HG02588 (cell line): ENCODE measurements at regions not wholly inside any gene's neighbourhood (a gene's known extent, or its start where the extent isn't known, plus 50 kb on each side); places are given as distances from the start of the nearest gene placed in this dataset.

ENCODE experiments used
- ATAC-seq: cut with Tn5 transposase; IDR thresholded peaks from one replicate; pipeline ENCODE4 v1.9.1; 2021; ENCODE audit warnings: mild to moderate bottlenecking, moderate library complexity; ENCODE audit not compliant: unreplicated experiment

DNA sequence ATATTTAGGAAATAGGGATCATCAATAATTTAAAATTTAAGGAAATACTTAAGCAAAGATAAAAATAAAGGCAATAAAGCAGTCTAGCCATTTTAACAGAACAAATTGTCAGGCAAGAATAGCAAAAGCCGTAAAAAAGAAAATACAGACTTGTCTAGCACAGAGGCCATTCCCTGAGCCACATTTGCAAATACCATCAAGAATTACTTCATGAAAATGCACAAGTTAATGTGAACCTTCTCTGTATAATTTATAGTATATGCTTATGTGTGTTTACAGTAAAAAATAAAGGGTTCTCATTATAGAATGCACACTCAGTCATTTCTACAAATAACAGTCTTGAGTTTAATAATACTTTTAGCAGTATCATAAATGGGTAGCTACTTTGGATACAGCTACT is 505.9 kb upstream of the CPEB2 start:
- no peak for ATAC-seq

DNA sequence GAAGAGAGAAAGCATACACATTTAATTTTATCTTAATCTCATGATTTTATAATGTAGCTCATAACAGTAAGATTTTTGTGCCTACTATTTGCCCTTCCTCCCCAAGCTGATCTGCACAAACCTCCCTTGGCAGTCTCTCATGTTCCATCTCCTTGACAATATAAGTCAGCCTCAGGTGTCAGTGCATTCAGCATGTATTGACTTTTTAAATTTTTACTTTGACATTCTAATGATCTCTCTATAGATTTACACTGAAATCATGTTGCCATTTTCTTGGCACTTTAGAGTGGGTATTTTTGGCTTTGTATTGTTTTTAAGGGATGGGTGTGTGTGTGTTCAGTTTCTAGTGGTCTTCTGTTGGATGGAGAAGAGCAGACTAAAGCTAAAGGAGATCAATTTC is 505.3 kb upstream of the CPEB2 start:
- no peak for ATAC-seq

DNA sequence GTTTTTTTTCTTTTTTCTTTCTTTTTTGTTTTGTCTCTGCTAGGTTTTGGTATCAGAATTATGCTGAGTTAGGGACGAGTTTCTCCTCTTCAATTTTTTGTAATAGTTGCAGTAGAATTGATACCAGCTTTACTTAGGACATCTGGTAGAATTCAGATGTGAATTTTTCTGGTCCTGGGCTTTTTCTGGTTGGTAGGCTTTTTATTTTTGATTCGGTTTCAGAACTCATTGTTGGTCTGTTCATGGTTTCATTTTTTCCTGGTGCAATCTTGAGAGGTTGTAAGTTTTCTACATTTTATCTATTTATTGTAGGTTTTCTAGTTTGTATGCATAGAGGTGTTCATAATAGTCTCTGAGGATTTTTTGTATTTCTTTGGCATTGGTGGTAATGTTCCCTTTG is 498.1 kb upstream of the CPEB2 start:
- no peak for ATAC-seq

DNA sequence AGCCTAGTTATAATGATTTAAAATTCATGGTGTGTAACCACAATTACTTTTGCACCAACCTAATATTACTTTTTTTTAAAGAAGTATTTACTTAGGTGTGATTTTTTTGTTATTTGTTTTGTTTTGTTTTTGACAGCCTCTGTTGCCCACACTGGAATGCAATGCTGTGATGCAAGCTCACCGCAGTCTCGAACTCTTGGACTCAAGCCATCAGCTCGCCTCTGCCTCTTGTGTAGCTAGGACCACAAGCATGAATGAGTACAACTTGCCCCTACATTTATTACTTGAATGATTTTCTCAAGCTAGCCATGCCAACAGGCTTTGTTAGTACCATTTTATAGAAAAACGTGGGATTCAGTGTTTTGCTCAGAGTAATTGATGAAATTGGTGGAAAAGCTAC is 488.8 kb upstream of the CPEB2 start:
- no peak for ATAC-seq

DNA sequence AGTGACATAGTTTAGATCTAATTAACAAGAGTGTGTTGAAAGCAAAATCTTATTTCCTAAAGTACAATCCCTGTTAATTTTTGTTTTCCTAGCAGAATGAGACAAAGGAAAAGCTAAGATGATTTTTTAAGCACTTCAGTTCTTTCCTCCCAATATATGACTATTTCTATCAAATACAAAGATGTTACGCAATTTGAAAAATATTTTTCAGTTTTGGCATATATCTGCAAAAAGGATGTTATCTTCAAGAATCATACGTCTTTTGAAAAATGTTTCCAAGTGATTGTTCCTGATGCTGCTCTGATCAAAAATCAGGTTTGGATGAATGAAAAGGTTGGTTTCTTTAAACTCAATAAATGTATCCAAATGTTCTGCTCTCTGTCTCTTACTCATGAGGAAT is 486.7 kb upstream of the CPEB2 start:
- no peak for ATAC-seq

DNA sequence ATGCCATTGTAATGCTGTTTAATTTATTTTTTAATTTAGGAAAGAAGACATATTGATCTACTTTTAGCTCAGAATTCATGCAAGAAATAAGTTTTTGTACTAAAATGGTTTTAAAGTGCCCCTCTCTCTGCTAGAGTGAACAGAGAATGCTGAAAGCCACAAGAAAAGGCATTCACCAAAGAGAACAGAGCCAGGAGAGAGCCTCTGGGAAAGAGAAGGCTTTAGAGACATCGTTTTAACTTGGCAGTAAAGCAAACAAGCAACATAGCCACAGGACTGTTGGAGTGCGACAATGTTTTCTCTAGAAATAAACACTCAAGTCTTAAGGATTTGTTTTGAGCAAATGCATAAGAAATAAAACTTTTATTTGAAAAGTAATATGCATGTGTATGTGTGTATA is 484.1 kb upstream of the CPEB2 start:
- no peak for ATAC-seq

DNA sequence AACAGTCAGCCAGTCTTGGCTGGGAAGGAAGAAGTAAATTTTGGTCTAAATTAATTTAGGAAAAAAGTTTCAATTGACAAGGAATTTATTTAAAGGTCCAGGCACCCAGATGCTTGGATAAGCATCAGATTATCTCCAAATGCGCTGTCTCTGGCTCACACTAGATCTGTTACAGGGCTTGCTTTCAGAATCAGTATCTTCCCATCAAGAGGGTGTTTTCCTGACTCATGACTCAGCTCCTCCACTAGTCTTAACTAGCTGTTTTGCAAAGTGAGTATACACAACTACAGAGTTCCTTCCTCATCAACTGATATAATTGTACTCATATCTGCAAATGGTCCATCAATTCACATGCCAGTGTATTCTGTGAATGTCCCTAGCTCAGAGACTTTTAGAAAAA is 482.1 kb upstream of the CPEB2 start:
- no peak for ATAC-seq

DNA sequence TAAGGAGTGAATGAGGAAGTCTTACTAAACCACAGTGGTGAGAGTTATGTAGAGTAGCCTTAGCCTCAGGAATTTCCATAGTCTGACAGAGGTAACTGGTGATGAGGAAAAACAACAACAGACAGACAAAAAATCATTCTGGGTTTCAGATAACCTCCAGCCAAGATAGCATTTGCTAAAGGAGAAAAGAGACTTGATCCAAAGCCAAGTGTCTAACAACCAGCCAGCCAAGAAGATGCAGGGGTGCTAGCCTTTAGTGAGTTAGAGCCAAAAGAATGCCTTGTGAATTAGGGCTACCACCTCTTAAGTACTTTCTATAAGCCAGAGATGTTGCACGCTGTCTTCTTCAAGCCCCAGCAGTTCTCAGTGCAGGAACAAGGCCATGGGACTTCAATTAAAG is 478.0 kb upstream of the CPEB2 start:
- ATAC-seq: no peak

DNA sequence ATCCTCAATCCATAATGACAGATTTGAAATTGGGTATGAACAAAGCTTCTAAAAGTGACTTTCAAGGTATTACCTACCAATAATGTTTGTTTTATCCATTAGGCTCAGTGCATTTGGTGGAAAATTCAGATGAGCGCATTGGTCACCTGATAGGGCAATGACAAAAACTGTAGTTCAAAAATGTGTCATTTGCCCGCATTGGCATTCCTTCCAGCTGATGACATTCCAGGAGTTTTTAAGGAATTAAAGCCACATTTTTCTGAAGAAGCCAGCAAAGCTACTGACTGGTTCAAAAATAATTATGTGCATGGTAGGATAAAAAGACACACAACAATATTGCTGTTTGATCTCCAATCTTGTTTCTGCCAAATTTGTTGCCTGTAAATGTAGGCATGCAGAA is 473.4 kb upstream of the CPEB2 start:
- ATAC-seq: no peak

DNA sequence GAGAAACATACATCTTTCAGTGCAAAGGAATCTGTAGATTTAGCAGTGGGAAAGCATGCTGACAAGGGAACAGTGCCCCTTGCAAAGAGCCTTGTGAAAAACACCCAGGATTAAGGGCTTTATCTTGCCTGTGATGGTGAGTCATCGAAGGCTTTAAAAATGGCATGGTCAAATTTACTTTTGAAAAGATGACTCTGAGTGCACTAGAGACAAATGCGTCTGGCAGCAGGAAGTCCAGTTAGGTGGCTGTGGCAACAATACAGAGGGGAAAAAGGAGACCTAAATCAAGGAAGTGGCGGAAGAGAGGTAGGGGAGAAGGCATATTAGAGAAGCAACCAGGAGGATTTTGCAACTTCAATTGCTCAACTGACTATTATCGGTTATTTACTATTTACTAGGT is 472.6 kb upstream of the CPEB2 start:
- ATAC-seq: no peak

DNA sequence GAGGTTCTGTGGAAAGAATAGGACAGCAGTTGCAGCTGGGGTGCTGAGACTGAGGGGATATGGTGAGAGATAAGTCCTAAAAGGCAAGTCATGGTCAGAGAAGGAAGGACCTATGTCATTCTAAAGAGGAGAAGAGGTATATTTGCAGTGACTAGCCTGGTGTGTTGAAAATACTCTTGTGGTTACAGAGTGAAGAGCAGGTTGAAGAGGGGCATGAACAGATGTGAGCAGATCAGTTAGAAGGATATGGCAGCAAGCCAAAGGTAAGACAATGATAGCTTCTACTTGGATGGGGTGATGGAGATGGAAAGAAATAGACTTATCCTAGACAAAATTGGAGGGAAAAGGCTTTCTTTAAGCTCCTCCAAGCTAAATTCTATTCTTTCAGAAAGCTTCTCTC is 469.8 kb upstream of the CPEB2 start:
- no peak for ATAC-seq

DNA sequence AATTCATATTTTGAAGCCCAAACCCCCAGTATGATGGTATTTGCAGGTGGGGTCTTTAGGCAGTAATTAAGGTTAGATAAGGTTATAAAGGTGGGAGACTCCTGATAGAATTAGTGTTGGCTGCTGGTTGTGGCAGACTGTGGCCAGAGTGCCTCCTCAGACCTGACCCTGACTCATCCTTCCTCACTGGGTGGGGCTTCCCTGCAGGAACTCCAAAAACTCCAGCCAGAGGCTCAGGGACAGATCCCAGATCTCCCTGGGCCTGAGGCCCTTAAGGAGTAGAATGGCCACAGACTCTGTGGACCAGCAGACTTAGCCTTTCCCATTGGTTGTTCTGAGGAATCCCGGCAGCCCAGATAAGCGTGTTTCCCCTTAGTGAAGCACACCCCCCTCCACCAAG is 463.0 kb upstream of the CPEB2 start:
- no peak for ATAC-seq

DNA sequence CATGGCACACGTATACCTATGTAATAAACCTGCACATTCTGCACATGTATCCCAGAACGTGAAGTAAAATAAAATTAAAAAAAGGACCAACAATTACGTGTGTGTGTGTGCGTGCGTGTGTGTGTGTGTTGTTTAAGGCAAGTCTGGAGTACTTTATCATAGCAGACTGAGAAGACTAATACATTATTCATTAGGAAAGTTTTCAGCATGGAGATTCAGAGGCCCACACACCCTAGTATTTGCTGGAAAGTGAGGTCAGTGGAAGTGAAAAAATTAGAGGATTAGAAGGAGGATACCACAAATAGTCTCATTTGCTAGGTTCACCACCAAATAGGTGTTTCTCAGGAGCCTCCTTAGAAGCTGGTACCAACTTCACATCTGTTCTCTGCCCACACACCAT is 457.1 kb upstream of the CPEB2 start:
- no peak for ATAC-seq

DNA sequence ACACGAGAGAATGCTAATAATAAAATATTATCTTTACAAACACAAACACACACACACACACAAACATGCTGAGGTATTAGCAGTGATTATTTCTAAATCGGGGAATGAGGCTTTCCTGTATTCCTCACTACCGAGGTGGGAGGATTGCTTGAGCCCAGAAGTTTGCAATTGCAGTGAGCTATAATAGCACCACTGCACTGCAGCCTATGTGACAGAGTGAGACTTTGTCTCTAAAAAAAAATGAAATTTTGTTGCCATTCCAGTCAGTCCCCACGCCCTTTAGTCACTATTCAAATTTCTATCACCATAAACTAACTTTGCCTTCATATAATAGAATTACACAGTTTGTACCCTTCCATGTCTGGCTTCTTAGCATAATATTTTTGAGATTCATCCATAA is 456.5 kb upstream of the CPEB2 start:
- no peak for ATAC-seq

DNA sequence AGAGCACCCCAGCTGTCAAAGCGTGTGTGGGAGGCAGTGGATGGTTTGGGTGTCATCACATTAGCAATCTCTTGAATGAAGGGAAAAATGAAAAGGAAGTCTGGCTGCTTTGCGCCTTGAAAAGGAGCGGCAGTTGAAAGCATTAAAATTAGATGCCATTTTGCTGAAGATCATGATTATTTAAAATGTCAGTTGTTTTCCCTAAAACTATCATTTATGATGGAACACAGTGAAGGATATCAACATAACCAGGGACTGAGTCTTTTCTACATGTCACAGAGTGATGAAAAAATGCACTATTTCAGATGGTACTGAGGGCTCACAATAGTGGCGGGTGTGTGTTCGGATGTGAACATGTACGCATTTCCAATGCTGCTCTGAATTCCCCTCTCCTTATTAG is 450.2 kb upstream of the CPEB2 start:
- ATAC-seq: no peak

DNA sequence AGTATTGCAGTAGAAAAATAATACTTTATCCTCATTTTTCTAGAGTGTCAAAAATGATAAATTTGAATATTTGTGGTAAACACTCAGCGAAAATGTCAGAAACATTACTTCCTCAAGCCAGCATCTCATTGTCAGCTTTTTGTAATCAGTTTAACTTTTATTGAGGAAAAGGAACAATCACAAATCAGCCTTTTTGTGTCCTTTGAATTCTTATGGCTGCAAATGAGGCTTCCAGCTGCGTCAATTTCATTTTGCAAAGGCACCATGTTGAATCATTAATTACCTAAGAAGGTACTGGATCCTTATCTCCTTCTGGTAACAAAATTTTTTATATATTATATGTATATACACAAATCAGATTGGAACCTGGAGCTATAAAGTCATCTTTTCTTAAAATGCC is 442.6 kb upstream of the CPEB2 start:
- no peak for ATAC-seq

DNA sequence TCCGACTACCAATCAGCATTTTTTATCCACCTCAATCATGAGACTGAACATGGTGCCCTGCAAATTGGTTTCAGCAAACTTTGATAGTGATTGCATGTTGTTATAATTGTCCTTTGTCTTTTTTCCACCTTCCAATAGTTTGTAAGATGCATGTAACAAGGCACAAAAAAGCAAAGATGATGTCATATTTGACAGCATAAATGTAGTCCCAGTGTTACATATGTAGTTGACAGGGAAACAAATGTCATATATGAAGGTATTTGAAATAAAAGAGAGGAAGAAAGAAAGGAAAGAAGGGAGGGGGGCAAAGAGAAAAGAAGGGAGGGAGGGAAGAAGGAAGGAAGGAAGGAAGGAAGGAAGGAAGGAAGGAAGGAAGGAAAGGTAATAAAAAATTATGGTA is 441.7 kb upstream of the CPEB2 start:
- ATAC-seq: no peak

DNA sequence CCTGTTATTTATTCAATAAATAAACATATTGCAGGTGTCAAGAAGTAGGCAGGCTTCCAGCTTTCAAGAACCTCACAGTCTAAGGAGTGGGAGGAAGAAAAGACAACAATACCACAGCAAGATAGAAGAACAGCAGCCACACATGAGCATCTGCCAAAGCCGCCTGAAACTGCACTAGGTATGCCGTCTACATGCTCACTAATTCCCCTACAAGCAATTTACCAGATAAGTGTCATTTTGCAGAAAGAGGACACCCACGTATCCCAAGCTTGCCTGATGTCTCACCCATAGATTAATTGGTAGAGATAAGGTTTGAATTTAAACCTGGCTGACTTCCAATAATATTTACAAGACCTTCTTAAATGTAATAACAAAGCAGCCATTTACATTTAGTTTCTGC is 439.4 kb upstream of the CPEB2 start:
- ATAC-seq: no peak

DNA sequence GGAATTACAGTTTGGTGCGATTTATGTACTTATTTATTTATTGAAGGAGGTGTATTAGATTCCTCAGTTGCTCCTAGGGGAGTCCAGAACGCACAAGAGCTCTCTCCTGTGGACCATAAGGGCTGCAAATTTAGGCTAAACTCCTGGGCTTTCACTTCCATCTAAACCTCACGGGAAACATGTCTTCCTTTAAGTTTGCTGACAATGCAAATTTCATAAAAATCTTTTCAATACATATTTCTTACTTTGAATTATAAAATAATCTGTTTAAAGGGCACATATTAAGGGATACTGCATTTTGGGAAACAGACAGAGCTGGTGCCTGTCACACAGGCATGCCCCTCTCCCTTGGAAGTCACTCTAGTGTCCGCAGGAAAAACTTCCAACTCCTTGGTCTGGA is 438.0 kb upstream of the CPEB2 start:
- no peak for ATAC-seq

DNA sequence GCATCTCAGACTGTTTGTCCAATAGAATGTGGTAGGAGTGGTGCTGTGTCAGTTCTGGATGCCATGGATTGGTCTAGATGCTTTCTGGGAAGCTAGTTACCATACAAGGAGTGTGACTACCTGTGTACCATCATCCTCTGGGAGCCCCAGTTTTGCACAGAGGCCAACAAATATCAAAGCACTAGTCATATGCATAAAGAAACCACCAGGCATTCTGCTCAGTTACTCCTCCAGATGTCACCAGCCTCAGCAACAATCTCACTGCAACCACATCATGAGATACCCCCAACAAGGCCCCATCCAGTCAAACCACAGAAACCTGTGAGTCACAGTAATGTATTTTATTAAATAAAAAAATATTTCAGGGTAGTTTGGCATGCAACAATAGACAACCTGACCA is 435.8 kb upstream of the CPEB2 start:
- ATAC-seq: no peak

DNA sequence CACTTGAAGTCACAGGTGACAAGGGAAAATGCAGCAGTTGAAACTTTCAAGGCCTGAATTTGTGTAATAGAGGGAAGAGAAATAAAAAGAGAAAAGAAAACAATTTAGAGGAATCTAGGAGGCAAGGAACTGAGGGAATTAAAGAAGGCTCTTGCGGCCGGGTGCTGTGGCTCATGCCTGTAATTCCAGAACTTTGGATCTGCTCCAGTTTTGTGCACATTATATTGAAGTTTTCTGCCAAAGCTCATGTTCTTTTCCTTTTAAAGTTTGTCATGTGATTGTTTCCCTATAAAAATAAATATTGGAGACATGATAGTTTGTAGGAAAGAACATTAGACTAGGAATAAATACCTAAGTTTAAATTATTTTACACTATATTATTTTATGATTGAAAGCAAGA is 433.9 kb upstream of the CPEB2 start:
- ATAC-seq: no peak

DNA sequence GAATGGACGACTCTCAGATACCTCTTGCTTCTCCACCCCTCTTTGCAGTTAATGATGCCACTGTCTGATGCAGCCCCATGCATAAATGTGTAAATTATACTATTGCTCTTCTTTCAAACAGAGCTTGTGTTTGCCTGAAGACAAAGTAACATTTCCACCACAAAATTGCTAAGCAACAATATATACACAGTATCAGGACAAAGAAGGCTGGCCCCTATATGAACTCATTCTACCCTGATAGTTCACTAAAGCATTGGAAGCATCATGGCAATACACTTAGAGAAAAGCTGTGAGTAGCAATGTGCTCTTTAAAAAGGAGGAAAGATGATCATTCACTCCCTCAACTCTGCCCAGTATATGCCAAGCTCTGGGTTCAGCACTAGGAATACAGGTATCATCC is 427.0 kb upstream of the CPEB2 start:
- no peak for ATAC-seq

DNA sequence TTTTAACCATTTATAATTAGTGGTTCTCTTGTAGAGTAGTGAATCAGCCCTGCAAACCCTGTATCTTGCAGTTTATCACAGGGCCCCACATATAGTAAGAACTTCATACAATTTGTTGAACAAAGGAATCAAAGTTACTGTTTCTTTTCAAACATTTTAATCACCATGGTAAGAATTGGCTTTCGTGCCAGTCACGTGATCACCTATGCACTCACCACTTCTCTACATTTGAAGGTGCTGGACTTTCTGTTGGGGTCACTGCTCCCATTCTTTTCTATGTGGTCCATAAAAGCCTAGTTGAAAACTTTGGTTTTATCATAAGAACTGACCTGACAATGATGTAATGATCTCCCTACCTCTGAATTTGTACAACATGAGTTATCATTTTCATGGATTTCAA is 426.4 kb upstream of the CPEB2 start:
- ATAC-seq: no peak

DNA sequence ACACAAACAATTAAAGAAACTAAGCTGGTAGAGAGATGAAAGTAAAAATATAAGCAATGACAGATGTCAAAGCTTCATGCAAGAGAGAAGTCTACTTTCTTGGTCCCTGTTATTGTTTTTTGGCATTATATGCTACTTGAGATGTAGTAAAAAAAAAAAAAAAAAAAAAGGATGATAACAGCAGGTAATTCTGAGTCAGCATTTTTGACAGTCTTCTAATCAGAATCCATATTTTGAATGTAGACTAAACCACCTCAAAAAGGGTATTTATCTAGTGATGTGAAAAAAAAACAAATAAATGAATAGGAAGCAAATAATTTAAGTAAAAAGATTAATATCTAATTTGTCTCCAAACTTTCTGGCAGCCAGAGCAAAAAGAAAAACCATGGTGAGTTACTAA is 422.2 kb upstream of the CPEB2 start:
- no peak for ATAC-seq
